ENCODE measurements at regions not wholly inside any gene's neighbourhood (a gene's known extent, or its start where the extent isn't known, plus 50 kb on each side); places are given as distances from the start of the nearest gene placed in this dataset.

GRCh38 chr3:25259871-25260270 lies 168.2 kb upstream of the RARB start:
- no peak for TF ChIP-seq POLR2A (IDR thresholded peaks at IDR 0.05; ENCODE audit: low read depth, low read length)
- TF ChIP-seq SKIL (IDR thresholded peaks at IDR 0.05; ENCODE audit: low read depth, poor library complexity, severe bottlenecking), result no peak
- no peak for TF ChIP-seq EZH2 (IDR thresholded peaks at IDR 0.05; ENCODE audit: borderline replicate concordance, control insufficient read depth, low read depth, low read length)
- no peak for TF ChIP-seq FOXM1 (IDR thresholded peaks at IDR 0.05; ENCODE audit: low read depth, low read length)
- TF ChIP-seq RCOR1 (conservative IDR thresholded peaks at IDR 0.05; ENCODE audit: low read depth, low read length), result no peak
- TF ChIP-seq CTCF (IDR thresholded peaks at IDR 0.05 in 2 of 3, conservative IDR thresholded peaks at IDR 0.05 in 1 of 3; ENCODE audit: control insufficient read depth in 2 of 3, extremely low read depth in 1 of 3, insufficient read depth in 1 of 3, low read depth in 3 of 3, low read length in 3 of 3), result no peak

Data from GM12878 (cell line).